Caco-2 (cell line): ENCODE measurements at regions not wholly inside any gene's neighbourhood (a gene's known extent, or its start where the extent isn't known, plus 50 kb on each side); places are given as distances from the start of the nearest gene placed in this dataset.
"Not testable (repeated sequence)": the region's sequence is repeated elsewhere in the genome, so short reads cannot be mapped to it uniquely, and the experiment has no call there.

Experiments
- BruUV-seq: library from RNA; stranded (reverse); fragments of 400-500 nt; replicated peaks from 2 replicates; lab custom pipeline; 2021; lab: Mats Ljungman, UMichigan
- CTCF ChIA-PET: fragments of 300-600 bp; sonication (Branson Sonifier 250); formaldehyde crosslinking; loops from one replicate; lab custom pipeline; 2022; ENCODE audit warnings: antibody characterized with exemption; lab: Charles Lee
- POLR2A ChIA-PET: fragments of 300-600 bp; sonication (Branson Sonifier 250); formaldehyde crosslinking; loops from one replicate; lab custom pipeline; 2022; ENCODE audit warnings: antibody characterized with exemption; lab: Charles Lee
- DNase-seq, 2 experiments: peaks; one replicate each; pipeline versions ENCODE4 v3.0.0 to v3.0.0-alpha.2; 2020 to 2022
- H3K27me3 ChIP-seq: replicated peaks from 2 replicates; pipeline ENCODE4 v1.6.0; 2011; ENCODE audit warnings: low read length; ENCODE audit not compliant: control insufficient read depth, insufficient read depth
- H3K36me3 ChIP-seq: 2 replicates; pipeline ENCODE4 v1.5.1; 2011; ENCODE audit warnings: low read length; ENCODE audit not compliant: control insufficient read depth, insufficient read depth
- H3K4me1 ChIP-seq: fragments of 250-450 bp; sonication (Bioruptor Pico); 2 replicates; pipeline ENCODE4 v1.5.1; 2020; ENCODE audit warnings: mild to moderate bottlenecking
- H3K4me3 ChIP-seq: 2 replicates; pipeline ENCODE4 v1.5.1; 2011; ENCODE audit warnings: low read depth, mild to moderate bottlenecking, control low read depth, low read length
- H3K9me3 ChIP-seq: fragments of 250-450 bp; sonication (Bioruptor Pico); 2 replicates; pipeline ENCODE4 v1.5.1; 2020; ENCODE audit warnings: mild to moderate bottlenecking, moderate library complexity
- H3K27ac Mint-ChIP-seq: one replicate; pipeline ENCODE4 v1.8.0; 2022; ENCODE audit warnings: mixed read lengths; ENCODE audit not compliant: unreplicated experiment
- H3K27me3 Mint-ChIP-seq: one replicate; pipeline ENCODE4 v1.8.0; 2022; ENCODE audit warnings: mixed read lengths; ENCODE audit not compliant: insufficient read depth, unreplicated experiment
- H3K36me3 Mint-ChIP-seq: one replicate; pipeline ENCODE4 v1.8.0; 2022; ENCODE audit warnings: mild to moderate bottlenecking, mixed read lengths; ENCODE audit not compliant: insufficient read depth, unreplicated experiment
- H3K4me1 Mint-ChIP-seq: one replicate; pipeline ENCODE4 v1.8.0; 2022; ENCODE audit warnings: low read depth, mixed read lengths; ENCODE audit not compliant: unreplicated experiment
- H3K4me3 Mint-ChIP-seq: one replicate; pipeline ENCODE4 v1.8.0; 2022; ENCODE audit warnings: mild to moderate bottlenecking, moderate library complexity, mixed read lengths; ENCODE audit not compliant: unreplicated experiment
- H3K9me3 Mint-ChIP-seq: one replicate; pipeline ENCODE4 v1.8.0; 2022; ENCODE audit warnings: mixed read lengths; ENCODE audit not compliant: unreplicated experiment
- intact Hi-C: fragments of 100-400 bp; cut with micrococcal nuclease; formaldehyde crosslinking; loops from one replicate; pipeline ENCODE4 v1.10.0; 2022; ENCODE audit not compliant: unreplicated experiment
- TF ChIP-seq, protein P1 (sequence below), 2 experiments: fragments of 200-600 bp in 1 of 2; IDR thresholded peaks; 1 replicate in 1 of 2; 2 replicates in 1 of 2; pipeline versions ENCODE4 v1.5.1 to v1.8.0; 2011 to 2022; ENCODE audit warnings: antibody characterized with exemption in 1 of 2, control low read depth in 1 of 2, inconsistent platforms in 1 of 2, low read depth in 1 of 2, low read length in 1 of 2, mild to moderate bottlenecking in 1 of 2, moderate library complexity in 1 of 2; ENCODE audit not compliant: insufficient read depth in 1 of 2, severe bottlenecking in 1 of 2, unreplicated experiment in 1 of 2

DNA sequence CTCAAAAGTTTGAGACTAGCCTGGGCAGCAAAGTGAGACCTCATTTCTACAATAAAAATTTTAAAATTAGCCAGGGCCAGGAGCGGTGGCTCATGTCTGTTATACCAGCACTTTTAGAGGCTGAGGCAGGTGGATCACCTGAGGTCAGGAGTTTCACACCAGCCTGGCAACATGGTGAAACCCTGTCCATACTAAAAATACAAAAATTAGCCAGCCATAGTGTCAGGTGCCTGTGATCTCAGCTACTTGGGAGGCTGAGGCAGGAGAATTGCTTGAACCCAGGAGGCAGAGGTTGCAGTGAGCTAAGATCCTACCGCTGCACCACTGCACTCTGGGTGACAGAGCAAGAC, 85.1 kb upstream of the MAP4 start:
- POLR2A ChIA-PET: interaction anchor here (0.5 to 0.6 kb wide), 2 partner anchors 13 to 23 kb away, joined by 3 to 6 read pairs; no protein-coding TSS in a partner anchor
- H3K36me3 ChIP-seq, H3K9me3 ChIP-seq, H3K27me3 Mint-ChIP-seq, CTCF ChIA-PET, BruUV-seq, H3K27me3 ChIP-seq, H3K4me3 Mint-ChIP-seq, H3K36me3 Mint-ChIP-seq, H3K27ac Mint-ChIP-seq, H3K4me1 ChIP-seq, H3K9me3 Mint-ChIP-seq, intact Hi-C loops, H3K4me3 ChIP-seq, DNase-seq, H3K4me1 Mint-ChIP-seq: not testable (repeated sequence)

DNA sequence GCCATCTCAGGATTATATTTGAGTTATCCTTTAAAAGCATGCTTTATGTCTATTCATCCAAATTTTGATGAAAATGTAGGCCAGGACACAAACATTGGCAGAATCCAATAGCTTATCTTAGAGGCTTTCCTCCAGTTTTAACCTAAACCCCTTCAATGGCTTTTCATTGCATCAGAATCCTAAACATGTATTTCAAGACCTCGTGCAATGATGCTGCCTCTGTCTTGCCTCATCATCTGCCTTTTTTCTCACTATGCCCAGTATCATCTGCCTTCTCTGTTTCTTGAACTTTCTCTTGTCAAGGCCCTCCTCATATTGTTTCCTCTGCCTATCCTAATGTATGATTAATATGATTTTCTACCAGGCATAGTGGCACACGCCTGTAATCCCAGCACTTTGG, 76.1 kb upstream of the MAP4 start:
- no peaks in the 10 kb centered on the region for H3K4me1 Mint-ChIP-seq
- Histone ChIP-seq H3K4me3 (no peak overlapping the region), H3K9me3 (no peaks in the 10 kb centered on the region), H3K4me1 (peaks cover 10% of the 10 kb centered on the region), H3K27me3 (no peaks in the 10 kb centered on the region), H3K36me3 (no peaks in the 10 kb centered on the region)
- H3K27ac Mint-ChIP-seq: no peak overlapping the region
- H3K4me3 Mint-ChIP-seq: no peak overlapping the region
- no peaks in the 10 kb centered on the region for H3K27me3 Mint-ChIP-seq
- POLR2A ChIA-PET: no interaction called here
- TF ChIP-seq, protein P1, sequence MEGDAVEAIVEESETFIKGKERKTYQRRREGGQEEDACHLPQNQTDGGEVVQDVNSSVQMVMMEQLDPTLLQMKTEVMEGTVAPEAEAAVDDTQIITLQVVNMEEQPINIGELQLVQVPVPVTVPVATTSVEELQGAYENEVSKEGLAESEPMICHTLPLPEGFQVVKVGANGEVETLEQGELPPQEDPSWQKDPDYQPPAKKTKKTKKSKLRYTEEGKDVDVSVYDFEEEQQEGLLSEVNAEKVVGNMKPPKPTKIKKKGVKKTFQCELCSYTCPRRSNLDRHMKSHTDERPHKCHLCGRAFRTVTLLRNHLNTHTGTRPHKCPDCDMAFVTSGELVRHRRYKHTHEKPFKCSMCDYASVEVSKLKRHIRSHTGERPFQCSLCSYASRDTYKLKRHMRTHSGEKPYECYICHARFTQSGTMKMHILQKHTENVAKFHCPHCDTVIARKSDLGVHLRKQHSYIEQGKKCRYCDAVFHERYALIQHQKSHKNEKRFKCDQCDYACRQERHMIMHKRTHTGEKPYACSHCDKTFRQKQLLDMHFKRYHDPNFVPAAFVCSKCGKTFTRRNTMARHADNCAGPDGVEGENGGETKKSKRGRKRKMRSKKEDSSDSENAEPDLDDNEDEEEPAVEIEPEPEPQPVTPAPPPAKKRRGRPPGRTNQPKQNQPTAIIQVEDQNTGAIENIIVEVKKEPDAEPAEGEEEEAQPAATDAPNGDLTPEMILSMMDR (IDR thresholded peaks at IDR 0.05; ENCODE audit: insufficient read depth in 1 of 2, low read depth in 1 of 2, low read length in 1 of 2, severe bottlenecking in 1 of 2, unreplicated experiment in 1 of 2): no peak
- intact Hi-C loops: no loop called here
- CTCF ChIA-PET: no interaction called here
- DNase-seq: no peak
- H3K9me3 Mint-ChIP-seq: no peaks in the 10 kb centered on the region
- H3K36me3 Mint-ChIP-seq: peaks cover 26% of the 10 kb centered on the region
- no TSS peak for BruUV-seq

DNA sequence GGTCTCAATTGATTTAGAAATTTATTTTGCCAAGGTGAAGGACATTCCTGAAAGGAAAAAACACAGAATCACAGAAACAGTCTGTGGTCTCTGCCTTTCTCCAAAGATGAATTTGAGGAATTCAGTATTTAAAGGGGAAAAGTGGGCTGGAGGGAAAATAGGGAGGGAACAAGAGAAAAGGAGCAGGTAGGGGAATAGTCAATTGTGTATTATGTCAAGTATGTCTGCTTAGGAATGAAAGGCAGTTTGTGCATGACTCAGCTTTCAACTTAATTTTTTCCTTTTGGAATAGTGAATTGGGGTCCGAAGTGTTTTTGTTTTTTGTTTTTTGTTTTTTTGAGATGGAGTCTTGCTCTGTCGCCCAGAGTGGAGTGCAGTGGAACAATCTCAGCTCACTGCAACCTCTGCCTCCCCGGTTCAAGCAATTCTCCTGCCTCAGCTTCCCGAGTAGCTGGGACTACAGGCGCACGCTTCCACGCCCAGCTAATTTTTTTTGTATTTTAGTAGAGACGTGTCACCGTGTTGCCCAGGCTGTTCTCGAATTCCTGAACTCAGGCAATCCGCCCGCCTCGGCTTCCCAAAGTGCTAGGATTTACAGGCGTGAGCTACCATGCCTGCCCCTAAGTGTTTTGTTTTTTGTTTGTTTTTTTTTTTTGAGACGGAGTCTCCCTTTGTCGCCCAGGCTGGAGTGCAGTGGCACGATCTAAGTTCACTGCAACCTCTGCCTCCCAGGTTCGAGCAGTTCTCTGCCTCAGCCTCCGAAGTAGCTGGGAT, 74.1 kb upstream of the MAP4 start:
- Histone ChIP-seq H3K4me3 (no peak overlapping the region; the same call in 1 of the 2 replicates), H3K9me3 (no peaks in the 10 kb centered on the region), H3K4me1 (peaks cover 20% of the 10 kb centered on the region), H3K36me3 (no peaks in the 10 kb centered on the region), H3K27me3 (no peaks in the 10 kb centered on the region)
- TF ChIP-seq, protein P1 (IDR thresholded peaks at IDR 0.05; ENCODE audit: insufficient read depth in 1 of 2, low read depth in 1 of 2, low read length in 1 of 2, severe bottlenecking in 1 of 2, unreplicated experiment in 1 of 2): no peak
- BruUV-seq: no TSS peak
- CTCF ChIA-PET: interaction anchor here (0.6 to 2.2 kb wide), 2 partner anchors 61 to 470 kb away, joined by 3 to 24 read pairs; no protein-coding TSS in a partner anchor
- intact Hi-C loops: no loop called here
- H3K9me3 Mint-ChIP-seq: no peaks in the 10 kb centered on the region
- H3K27me3 Mint-ChIP-seq: no peaks in the 10 kb centered on the region
- peak overlapping the region; percentile 99 for H3K27ac Mint-ChIP-seq
- DNase-seq: no peak
- peaks cover 28% of the 10 kb centered on the region for H3K36me3 Mint-ChIP-seq
- no peaks in the 10 kb centered on the region for H3K4me1 Mint-ChIP-seq
- peak overlapping the region; percentile 96 for H3K4me3 Mint-ChIP-seq
- POLR2A ChIA-PET: interaction anchor here (0.7 to 2.0 kb wide), 3 partner anchors 33 to 283 kb away, joined by 3 to 13 read pairs (median 5); no protein-coding TSS in a partner anchor
